BE2C (cell line): ENCODE measurements at regions not wholly inside any gene's neighbourhood (a gene's known extent, or its start where the extent isn't known, plus 50 kb on each side); places are given as distances from the start of the nearest gene placed in this dataset.

ENCODE experiments used
- DNase-seq: peaks from one replicate; pipeline ENCODE4 v3.0.0-alpha.2; 2020
- H3K27me3 ChIP-seq: fragments of 250-450 bp; sonication (Bioruptor Pico); 2 replicates; pipeline ENCODE4 v1.5.1; 2020; ENCODE audit warnings: mild to moderate bottlenecking
- H3K36me3 ChIP-seq: fragments of 250-450 bp; sonication (Bioruptor Pico); 2 replicates; pipeline ENCODE4 v1.5.1; 2020; ENCODE audit warnings: mild to moderate bottlenecking
- H3K4me1 ChIP-seq: fragments of 250-450 bp; sonication (Bioruptor Pico); 2 replicates; pipeline ENCODE4 v1.5.1; 2020
- H3K4me3 ChIP-seq: 2 replicates; pipeline ENCODE4 v1.5.1; 2011; ENCODE audit warnings: low read depth, low read length
- H3K9me3 ChIP-seq: fragments of 250-450 bp; sonication (Bioruptor Pico); 2 replicates; pipeline ENCODE4 v1.5.1; 2020
- CTCF ChIP-seq: IDR thresholded peaks from 2 replicates; pipeline ENCODE4 v1.5.1; 2012; ENCODE audit warnings: mild to moderate bottlenecking, low read depth, low read length

GRCh38 chr3:161946443-161946960, 449.9 kb downstream of the OTOL1 start:
- no peak overlapping the region for H3K4me3 ChIP-seq
- no peak for TF ChIP-seq CTCF
- H3K9me3 ChIP-seq = no peaks in the 10 kb centered on the region
- no peak for DNase-seq
- no peaks in the 10 kb centered on the region for H3K36me3 ChIP-seq
- H3K27me3 ChIP-seq = no peaks in the 10 kb centered on the region
- H3K4me1 ChIP-seq = no peaks in the 10 kb centered on the region

- Histone ChIP-seq H3K36me3 (no peaks in the 10 kb centered on the region), H3K27me3 (no peaks in the 10 kb centered on the region), H3K4me3 (no peak overlapping the region), H3K4me1 (no peaks in the 10 kb centered on the region), H3K9me3 (no peaks in the 10 kb centered on the region)
- TF ChIP-seq CTCF = no peak
- no peak for DNase-seq
Measured at GRCh38 chr3:161950318-161950868, 453.8 kb downstream of the OTOL1 start.

- Histone ChIP-seq H3K9me3 (no peaks in the 10 kb centered on the region), H3K4me3 (no peak overlapping the region), H3K36me3 (no peaks in the 10 kb centered on the region), H3K4me1 (no peaks in the 10 kb centered on the region), H3K27me3 (no peaks in the 10 kb centered on the region)
- no peak for DNase-seq
- no peak for TF ChIP-seq CTCF
Measured at GRCh38 chr3:161957467-161957866, 460.9 kb downstream of the OTOL1 start.

GRCh38 chr3:161964857-161965256, 468.2 kb downstream of the OTOL1 start:
- no peak for TF ChIP-seq CTCF
- no peak overlapping the region for H3K4me3 ChIP-seq
- no peaks in the 10 kb centered on the region for H3K36me3 ChIP-seq
- DNase-seq = no peak
- no peaks in the 10 kb centered on the region for H3K27me3 ChIP-seq
- H3K9me3 ChIP-seq = no peaks in the 10 kb centered on the region
- no peaks in the 10 kb centered on the region for H3K4me1 ChIP-seq

GRCh38 chr3:161969867-161970266, 473.3 kb downstream of the OTOL1 start:
- TF ChIP-seq CTCF = no peak

GRCh38 chr3:161975201-161975600, 478.6 kb downstream of the OTOL1 start:
- no peak overlapping the region for H3K4me3 ChIP-seq
- H3K36me3 ChIP-seq = no peaks in the 10 kb centered on the region
- no peak for TF ChIP-seq CTCF
- no peaks in the 10 kb centered on the region for H3K9me3 ChIP-seq
- DNase-seq = no peak
- H3K4me1 ChIP-seq = no peaks in the 10 kb centered on the region
- no peaks in the 10 kb centered on the region for H3K27me3 ChIP-seq

More at GRCh38 chr3:161969867-161970266, 473.3 kb downstream of the OTOL1 start:
- Histone ChIP-seq H3K4me1 (no peaks in the 10 kb centered on the region), H3K36me3 (no peaks in the 10 kb centered on the region), H3K4me3 (no peak overlapping the region), H3K9me3 (no peaks in the 10 kb centered on the region), H3K27me3 (no peaks in the 10 kb centered on the region)
- DNase-seq = no peak
